HG03439 (cell line): ENCODE measurements at regions not wholly inside any gene's neighbourhood (a gene's known extent, or its start where the extent isn't known, plus 50 kb on each side); places are given as distances from the start of the nearest gene placed in this dataset.
"Not testable (repeated sequence)": the region's sequence is repeated elsewhere in the genome, so short reads cannot be mapped to it uniquely, and the experiment has no call there.

Experiments used
- ATAC-seq: cut with Tn5 transposase; IDR thresholded peaks from one replicate; pipeline ENCODE4 v1.9.1; 2021; ENCODE audit warnings: mild to moderate bottlenecking, moderate library complexity; ENCODE audit not compliant: unreplicated experiment

DNA sequence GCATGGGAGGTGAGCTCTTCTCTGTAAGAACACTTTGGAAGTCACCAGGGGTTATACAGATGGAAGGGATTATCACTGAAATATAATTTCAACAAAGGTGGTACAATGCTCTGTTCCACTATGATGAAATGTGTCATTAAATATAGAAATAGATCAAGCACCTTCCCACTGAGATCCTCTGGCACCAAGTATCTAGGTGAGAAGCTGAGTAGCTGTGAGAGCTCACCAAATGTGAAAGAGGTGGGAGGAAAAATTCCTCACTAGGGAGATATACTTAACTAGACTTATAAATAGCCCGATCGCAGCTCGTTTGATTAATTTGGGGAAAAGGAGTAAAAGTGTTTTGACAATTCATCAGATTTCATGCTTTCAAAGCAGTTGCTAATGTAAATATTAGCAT lies 247.6 kb downstream of the SMAD2 start:
- ATAC-seq: no peak

DNA sequence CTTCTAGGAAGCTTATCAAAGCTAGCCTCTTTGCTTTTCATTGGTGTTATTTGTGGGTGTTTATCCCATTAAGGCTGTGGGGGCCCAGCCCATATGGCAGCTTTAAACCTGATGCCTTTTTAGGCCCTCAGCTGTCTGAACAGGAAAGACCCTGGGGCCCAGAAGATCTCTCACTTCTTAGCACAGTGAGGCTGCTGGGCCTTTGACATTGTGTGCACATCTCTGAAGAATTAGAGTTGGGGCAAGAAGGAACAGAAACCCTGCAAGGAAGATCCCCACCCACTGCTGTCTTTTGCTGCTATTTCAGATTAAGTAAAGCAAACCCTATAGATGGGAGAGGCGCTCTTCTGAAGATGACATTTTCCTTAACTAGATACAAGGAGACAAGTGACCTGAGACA lies 250.0 kb downstream of the SMAD2 start:
- no peak for ATAC-seq

DNA sequence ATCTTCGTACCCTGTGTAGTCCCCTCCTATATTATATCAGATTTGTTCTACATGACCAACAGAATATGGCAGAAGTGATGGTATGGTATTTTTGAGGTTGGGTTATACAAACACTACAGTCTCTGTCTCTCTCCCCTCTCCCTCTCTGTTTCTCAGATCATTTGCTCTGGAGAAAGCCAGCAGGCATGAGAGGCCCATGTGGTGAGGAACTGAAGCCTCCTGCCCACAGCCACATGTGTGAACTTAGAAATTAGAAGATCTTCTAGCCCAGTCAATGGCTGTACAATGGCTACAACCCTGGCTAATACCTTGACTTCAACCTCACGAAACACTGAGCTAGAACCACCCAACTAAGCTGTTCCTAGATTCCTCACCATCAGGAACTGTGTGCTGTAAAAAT lies 250.6 kb downstream of the SMAD2 start:
- no peak for ATAC-seq

DNA sequence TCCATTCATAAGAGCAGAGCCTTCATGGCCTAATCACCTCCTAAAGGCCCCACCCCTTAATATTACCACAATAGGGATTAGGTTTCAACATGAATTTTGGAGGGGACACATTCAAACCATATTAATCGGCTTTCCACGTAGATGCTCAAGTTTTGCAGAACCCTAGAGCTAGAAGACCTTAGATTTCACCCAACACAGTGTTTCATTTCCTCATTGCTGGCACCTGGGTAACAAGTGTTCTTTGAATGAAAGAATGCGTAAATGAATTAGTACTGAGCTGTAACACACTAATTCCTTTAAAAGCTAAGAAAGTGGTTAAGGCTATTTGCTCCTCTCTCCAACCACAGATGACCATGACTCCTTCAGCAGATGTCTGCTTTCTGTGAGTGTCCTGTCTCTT lies 252.5 kb downstream of the SMAD2 start:
- no peak for ATAC-seq

DNA sequence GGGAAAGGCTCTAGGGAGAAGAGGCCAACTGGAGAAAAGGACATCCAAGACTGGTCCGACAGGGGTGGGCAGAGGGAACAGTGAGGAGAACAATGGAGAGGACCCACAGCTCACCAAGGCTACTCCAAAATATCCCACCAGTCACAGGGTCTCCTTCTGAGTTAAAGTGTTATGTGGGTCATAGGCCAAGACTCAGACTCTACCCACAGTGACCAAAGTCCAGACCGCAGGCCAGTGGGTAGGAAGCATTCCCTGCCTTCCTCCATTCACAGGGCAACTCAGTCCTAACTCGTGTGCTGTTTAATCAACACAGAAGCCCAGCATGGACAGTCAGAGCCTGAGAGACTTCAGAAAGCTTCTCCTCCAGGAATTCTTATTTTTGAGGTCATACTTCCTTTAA lies 260.6 kb downstream of the SMAD2 start:
- ATAC-seq: no peak

DNA sequence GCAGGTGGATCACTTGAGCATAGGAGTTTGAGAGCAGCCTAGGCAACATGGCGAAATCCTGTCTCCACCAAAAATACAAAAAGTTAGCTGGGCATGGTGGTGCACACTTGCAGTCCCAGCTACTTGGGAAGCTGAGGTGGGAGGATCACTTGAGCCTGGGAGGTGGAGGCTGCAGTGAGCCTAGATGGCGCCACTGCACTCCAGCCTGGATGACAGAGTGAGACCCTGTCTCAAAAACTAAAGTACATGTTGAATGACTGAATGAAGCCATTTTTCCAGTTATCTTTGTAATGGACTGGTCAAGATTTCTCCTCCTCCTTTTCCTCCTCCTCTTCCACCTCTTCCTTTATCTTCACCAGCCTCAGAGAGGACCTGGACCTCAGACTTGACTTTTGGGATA lies 272.0 kb downstream of the SMAD2 start:
- no peak for ATAC-seq

DNA sequence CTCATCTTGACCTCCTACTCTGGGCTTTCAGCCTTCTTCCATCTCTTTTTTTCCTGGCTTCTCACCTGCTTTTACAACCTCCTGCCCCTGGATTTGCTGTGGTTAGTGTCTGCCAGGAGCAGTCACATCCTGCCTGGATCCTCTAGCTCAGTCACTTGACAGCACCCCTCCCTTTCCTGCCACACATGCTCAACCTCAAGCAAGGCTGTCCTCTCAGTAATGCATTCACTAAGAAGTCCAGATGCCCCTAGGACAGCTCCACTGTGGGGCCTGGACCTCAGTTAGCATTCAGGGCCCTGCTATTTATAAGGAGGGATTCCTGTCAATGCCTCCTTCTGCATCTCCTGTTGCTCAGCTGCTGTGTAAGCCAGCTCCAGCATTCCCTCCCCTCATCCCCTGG lies 275.5 kb downstream of the SMAD2 start:
- no peak for ATAC-seq

DNA sequence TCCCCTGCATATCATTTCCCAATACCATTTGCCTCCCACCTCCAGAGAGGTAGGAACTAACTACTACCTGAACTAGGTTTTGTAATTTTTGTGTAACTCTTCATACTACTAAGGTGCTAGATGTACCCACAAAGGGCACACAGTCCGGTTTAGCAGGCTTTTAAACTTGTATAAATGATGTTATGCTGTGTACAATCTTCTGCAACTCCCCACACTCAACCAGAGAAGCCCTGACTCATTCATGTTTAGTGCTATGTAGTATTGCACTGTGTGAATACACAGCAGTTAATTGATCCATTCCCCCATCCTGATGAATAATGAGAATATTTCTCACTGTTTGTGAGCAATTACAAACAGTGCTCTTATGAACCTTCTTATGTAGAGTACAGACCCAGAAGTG lies 285.6 kb downstream of the SMAD2 start:
- ATAC-seq: no peak

DNA sequence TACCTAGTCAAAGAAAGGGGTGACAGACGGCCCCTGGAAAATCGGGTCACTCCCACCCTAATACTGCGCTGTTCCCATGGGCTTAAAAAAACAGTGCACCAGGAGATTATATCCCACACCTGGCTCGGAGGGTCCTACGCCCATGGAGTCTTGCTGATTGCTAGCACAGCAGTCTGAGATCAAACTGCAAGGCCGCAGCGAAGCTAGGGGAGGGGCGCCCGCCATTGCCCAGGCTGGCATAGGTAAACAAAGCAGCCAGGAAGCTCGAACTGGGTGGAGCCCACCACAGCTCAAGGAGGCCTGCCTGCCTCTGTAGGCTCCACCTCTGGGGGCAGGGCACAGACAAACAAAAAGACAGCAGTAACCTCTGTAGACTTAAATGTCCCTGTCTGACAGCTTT lies 292.9 kb downstream of the SMAD2 start:
- ATAC-seq: not testable (repeated sequence)

DNA sequence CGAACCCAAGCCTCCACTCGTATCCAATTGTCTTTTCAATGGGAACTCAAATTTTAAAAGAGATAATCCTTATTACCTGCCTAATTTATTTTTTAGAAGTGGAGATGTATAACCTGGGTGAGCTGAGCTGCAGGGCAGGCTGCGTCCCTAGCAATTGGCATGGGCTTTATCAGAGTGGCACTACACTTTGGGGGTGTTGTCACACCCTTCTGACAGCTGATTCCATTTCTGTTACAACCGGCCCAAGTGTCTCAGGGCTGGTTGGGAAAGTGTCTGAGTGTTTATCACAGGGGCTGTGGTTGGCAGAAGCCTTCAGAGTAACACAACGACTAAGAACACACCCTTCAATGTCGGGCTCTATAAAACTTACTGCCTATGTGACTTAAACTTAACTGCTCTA lies 295.0 kb downstream of the SMAD2 start:
- ATAC-seq: no peak

DNA sequence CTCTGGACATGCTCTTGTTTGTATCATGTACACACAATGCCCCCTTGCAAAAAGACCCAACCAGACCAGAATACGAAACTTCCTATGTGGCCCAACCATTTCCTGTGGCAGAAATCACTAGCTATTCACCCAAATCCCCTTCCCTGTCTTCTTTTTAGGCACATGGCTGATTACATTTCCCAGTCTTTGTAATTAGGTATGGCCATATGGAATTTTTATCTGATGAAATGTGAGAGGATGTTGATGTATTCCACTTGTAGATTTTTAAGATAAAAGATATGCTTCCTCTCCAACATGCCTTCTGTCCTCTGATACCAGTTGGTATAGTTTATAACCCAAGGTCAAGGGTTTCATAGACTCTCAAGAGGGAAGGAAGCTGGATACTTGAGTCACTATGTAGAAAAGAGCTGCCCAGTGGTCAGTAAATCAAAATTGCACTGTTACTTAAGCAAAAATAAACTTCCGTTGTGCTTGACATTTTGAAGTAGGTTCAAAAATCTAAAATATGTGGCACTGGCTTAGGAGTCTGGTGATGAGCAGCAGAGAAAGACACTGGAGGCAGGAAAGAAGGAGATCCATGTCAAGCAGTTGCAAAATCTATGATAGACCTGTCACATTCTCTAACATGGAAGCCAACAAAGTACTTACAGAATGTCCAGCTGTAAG lies 297.4 kb downstream of the SMAD2 start:
- ATAC-seq: no peak

DNA sequence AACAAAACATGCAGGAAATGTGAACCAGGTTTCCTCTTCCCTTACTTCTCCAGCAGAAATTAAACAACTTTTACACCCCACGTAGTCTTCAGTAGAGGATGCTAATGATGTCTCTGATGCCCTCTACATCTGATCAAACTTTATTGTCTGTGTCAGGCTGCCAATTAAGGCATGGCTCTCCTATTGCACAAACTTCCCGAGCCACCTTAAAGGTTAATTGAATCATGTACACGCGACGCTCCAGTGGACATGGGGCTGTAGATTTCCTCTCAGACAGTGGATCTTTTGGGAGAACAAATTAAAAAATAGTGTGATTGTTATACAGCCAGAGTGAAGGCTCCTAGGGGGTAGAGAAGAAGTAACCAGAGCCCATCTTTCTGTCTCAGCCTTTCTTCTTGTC lies 301.6 kb downstream of the SMAD2 start:
- no peak for ATAC-seq

DNA sequence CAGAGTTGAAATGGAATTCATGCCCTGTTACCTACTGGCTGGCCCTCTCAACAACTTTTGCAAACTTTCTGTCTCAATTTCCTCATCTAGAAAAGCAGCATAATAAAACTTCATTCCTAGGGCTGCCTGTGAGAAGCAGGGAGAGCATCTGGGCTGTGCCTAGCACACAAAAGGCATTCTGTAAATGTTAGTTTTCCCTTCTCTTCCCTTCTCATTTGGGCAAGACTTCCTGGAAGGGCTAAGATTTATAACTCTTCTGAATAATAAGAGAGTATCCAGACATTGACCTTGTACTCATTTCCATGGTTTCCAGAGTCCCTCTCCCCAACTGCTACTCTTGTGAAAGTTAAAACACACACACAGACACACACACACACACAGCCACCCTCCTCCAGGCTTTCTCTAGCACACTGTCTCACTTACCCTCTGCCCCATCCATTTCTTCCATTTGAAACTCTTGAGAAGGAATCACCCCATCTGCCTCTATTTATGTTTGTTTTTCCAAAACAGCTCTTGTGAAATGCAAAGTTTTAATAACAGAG lies 302.1 kb downstream of the SMAD2 start:
- no peak for ATAC-seq

DNA sequence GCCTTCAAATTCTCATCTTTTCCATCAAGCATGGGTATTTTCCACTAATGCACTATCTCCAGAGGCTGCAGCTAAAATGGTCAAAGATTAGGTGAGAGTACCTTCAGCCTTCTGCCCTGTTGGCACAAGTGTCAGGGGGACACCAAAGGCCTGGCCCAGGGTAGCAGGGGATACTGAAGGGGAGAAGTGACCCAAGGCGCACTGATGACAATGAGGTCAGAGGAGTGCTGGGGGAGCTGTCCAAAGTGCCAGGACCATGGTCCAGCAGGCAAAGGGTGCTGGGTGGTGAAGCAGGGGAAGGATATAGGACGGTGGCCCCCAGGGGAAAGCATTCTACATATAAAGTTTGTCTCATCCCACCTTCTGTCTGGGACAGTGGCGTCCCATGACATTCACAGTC lies 303.4 kb downstream of the SMAD2 start:
- ATAC-seq: no peak

DNA sequence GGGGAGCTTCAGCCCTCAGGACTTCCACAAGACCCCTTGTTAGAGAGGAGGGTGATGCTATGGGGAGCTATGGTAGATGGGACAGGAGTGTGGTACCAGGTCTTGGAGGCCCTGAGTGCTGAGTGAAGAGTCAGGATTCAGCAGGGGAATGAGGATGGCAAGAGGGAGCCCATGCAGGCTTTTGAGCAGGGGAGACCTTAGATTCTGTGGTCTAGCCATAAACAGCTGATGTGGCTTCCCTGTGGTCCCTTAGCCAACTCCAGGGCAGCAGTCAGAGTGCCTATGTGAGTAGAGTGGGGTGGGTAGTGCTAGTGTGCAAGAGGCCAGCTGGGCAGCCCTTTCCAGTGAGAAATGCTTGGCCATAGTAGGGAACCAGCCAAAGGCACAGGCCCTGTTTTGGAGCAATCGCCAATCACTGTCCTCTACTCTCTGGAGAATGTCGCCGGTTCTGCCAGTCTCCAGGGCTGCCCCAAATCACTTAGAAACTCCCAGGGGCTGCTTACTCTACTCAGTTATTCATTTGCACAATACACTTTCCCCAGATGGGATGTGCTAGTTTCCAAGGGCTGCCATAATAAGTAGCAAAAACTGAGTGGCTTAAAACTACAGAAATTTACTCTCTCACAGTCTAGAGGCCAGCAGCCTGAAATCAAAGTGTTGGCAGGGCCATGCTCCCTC lies 310.5 kb downstream of the SMAD2 start:
- no peak for ATAC-seq

DNA sequence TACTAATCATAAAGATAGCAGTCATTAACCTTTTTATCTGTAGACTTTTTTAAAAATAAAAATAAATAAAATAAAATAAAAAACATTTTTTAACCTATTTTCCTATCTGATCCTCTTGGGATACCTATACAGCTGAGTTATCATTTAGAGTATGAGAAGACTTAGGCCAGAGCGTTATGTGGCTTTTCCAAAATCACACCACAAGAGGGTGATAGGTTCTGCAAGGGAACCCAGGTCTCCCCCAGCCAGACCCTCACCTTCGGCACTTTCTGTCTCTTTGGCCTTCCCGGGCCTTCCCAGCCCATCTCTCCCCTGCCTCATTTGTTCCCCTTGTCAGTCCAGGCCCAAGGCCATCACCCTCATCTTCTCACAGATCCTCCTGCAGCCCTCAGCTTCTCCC lies 311.7 kb downstream of the SMAD2 start:
- ATAC-seq: no peak

DNA sequence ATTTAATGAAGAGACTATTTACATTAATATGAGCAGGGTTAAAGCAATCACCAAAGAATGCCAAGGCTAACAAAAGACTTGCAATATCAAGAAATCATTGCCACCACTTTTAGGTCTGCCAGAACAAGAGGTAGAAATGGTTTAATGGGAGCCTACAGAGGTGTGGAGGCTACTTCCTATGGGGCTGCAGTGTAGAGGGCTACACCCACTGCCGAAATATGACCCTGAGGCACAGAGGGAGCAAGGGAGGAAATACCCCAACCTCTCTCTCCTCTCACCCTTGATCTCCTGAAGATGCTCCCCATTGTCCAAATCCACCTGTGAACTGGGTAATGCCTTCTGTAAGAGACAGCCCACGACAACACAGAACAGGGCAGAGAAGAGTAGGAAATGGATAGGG lies 315.4 kb downstream of the SMAD2 start:
- ATAC-seq: no peak

DNA sequence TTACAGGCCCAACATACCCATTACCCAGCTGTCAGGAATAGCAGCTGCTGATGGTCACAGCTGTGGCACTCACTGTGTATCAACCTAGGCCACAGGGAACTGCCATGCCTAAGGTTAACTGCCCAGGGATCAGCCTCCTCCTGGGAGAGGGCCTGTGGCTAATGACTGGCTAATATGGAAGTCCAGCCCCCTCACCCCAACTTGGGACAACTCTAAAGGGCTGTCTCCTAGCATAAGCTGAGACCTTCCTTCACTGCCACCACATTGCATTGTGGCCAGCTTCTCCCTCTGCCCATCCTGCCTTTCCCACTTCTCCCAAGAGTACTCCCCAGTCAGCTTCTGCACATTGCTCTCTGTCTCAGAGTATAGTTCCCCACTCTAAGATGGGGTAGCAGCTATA lies 316.5 kb downstream of the SMAD2 start:
- no peak for ATAC-seq

DNA sequence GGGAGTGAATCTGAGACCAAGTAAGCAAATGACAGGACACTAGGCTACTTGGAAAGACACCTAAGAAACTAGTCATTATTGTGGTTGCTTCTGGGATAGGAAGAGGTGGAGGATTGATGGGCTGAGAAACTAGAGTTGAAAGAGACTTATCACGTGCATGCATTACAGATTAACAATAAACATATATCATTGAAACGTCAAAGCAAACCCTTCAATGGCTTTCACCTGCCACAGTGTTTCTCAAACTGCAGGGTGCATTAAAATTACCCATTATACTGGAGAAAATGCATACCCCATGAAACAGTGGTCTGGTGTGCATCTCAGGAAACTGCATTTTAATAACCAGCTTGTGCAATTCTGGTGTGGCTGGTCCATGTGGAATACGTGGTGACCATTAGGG lies 318.8 kb downstream of the SMAD2 start:
- ATAC-seq: no peak

DNA sequence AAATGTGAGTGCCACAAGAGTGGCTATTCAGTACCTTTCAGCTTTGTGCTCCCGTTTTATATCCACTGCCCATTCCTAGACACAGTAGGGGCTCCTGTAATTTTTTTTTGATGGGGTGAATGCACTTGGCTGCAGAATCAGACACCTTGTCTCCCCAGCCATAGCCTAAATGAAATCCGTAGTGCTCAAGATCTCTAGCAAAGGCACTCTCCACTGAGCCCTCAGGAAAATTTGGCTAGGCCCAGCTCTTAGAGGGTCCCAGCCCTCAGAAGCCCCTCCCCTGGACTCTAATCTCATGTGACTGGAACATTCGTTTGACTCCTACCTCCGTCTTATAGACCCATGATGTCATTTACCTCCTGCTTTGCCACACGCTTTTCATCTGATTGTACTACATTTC lies 323.9 kb downstream of the SMAD2 start:
- ATAC-seq: no peak

DNA sequence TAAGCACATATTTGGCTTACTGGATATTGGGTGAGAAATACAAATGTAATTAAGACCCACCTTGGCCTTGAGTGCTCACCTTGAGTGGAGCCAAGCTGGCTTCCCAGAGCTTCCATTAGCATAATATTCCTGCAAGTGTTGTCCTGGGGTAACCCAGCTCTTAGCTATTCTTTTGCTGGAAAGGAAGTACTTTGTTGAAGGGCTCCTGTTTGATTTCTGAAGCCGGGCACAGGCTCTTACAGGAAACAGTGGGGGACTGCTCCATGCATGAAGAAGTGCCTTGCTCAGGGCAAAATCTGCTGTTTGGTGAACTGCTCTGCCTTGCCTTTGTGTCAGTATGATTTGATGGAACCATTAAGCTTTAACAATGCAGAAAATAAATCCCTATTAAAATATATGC lies 325.4 kb downstream of the SMAD2 start:
- no peak for ATAC-seq

DNA sequence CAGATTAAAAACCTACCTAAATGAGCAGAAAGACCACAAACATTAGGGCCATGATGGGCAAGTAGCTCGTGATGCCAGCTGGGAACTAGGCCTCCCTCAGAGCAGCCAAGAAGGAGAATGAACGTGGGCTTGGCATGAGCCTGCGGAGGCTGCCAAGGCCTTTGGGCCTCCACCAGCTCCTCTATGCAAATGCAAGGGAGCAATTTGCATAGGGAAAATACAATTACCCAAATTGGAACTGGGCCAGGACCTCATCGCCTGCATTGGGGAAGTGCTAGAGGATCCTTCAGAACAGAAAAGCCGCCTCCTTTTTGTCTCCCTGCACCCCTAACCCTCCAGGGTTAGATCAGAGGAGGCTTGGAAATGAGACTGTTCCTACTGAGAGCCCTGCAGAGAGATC lies 326.4 kb downstream of the SMAD2 start:
- ATAC-seq: no peak

DNA sequence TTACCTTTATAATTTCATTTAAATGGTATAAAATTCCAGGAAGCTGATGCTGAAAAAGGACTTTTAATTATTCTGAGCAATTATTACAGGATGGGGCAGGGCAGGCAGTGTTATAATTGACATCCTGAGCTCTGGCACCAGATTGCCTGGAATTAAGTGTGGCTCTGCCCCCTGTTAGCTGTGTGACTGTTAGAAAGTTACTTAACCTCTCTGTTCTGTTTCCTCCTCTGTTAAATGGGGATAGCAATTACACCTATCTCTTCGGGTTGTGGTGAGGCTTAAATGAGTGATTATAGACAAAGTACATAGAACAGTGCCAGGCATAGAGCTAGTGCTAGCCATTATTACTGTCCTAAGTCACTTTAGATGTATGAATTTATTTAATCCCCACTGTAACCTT lies 327.3 kb downstream of the SMAD2 start:
- ATAC-seq: no peak
